ENCODE measurements at regions not wholly inside any gene's neighbourhood (a gene's known extent, or its start where the extent isn't known, plus 50 kb on each side); places are given as distances from the start of the nearest gene placed in this dataset.

- no peak for DNase-seq (ENCODE audit: low read depth)
Measured at GRCh38 chr12:108037960-108038359, 91.1 kb upstream of the WSCD2 start.

- no peak for DNase-seq (ENCODE audit: low read depth)
Measured at GRCh38 chr12:108039794-108040193, 89.3 kb upstream of the WSCD2 start.

GRCh38 chr12:108040947-108041346 is 88.1 kb upstream of the WSCD2 start:
- no peak for DNase-seq (ENCODE audit: low read depth)

- no peak for DNase-seq (ENCODE audit: low read depth)
Measured at GRCh38 chr12:108043286-108043685, 85.8 kb upstream of the WSCD2 start.

- no peak for DNase-seq (ENCODE audit: low read depth)
Measured at GRCh38 chr12:108043750-108044533, 85.1 kb upstream of the WSCD2 start.

- no peak for DNase-seq (ENCODE audit: low read depth)
Measured at GRCh38 chr12:108046135-108046534, 83.0 kb upstream of the WSCD2 start.

GRCh38 chr12:108046650-108047049 is 82.4 kb upstream of the WSCD2 start:
- no peak for DNase-seq (ENCODE audit: low read depth)

GRCh38 chr12:108047071-108047550 is 82.0 kb upstream of the WSCD2 start:
- no peak for DNase-seq (ENCODE audit: low read depth)

- no peak for DNase-seq (ENCODE audit: low read depth)
Measured at GRCh38 chr12:108048686-108049085, 80.4 kb upstream of the WSCD2 start.

GRCh38 chr12:108050696-108051095 is 78.4 kb upstream of the WSCD2 start:
- DNase-seq (ENCODE audit: low read depth), result no peak

GRCh38 chr12:108052260-108052659 is 76.8 kb upstream of the WSCD2 start:
- no peak for DNase-seq (ENCODE audit: low read depth)

GRCh38 chr12:108053512-108053911 is 75.6 kb upstream of the WSCD2 start:
- DNase-seq (ENCODE audit: low read depth), result no peak

GRCh38 chr12:108054496-108054895 is 74.6 kb upstream of the WSCD2 start:
- DNase-seq (ENCODE audit: low read depth), result no peak

GRCh38 chr12:108055141-108055540 is 73.9 kb upstream of the WSCD2 start:
- no peak for DNase-seq (ENCODE audit: low read depth)

- no peak for DNase-seq (ENCODE audit: low read depth)
Measured at GRCh38 chr12:108060067-108060466, 69.0 kb upstream of the WSCD2 start.

GRCh38 chr12:108060903-108061302 is 68.2 kb upstream of the WSCD2 start:
- DNase-seq (ENCODE audit: low read depth), result no peak

- DNase-seq (ENCODE audit: low read depth), result no peak
Measured at GRCh38 chr12:108063192-108063591, 65.9 kb upstream of the WSCD2 start.

GRCh38 chr12:108065069-108065468 is 64.0 kb upstream of the WSCD2 start:
- DNase-seq (ENCODE audit: low read depth), result no peak

GRCh38 chr12:108066583-108067577 is 62.2 kb upstream of the WSCD2 start:
- DNase-seq (ENCODE audit: low read depth), result no peak

GRCh38 chr12:108069651-108070165 is 59.4 kb upstream of the WSCD2 start:
- DNase-seq (ENCODE audit: low read depth), result no peak

GRCh38 chr12:108075561-108075960 is 53.5 kb upstream of the WSCD2 start:
- no peak for DNase-seq (ENCODE audit: low read depth)

- DNase-seq (ENCODE audit: low read depth), result no peak
Measured at GRCh38 chr12:108076556-108076955, 52.5 kb upstream of the WSCD2 start.

- DNase-seq (ENCODE audit: low read depth), result no peak
Measured at GRCh38 chr12:108078428-108078827, 50.7 kb upstream of the WSCD2 start.

Data from CMK (cell line).